ENCODE measurements at regions not wholly inside any gene's neighbourhood (a gene's known extent, or its start where the extent isn't known, plus 50 kb on each side); places are given as distances from the start of the nearest gene placed in this dataset.

- no peaks in the 10 kb centered on the region for H3K36me3 ChIP-seq
- no peaks in the 10 kb centered on the region for H3K9me3 ChIP-seq (ENCODE audit: low read depth)
- DNase-seq (ENCODE audit: low read depth in 1 of 2, low spot score in 1 of 2), result peak in 1 of 2 donors; percentile 58
- no peaks in the 10 kb centered on the region for H3K27me3 ChIP-seq
- H3K4me3 ChIP-seq, result no peak overlapping the region
- no peak overlapping the region for H3K27ac ChIP-seq
- no peak for TF ChIP-seq CTCF (IDR thresholded peaks at IDR 0.05; ENCODE audit: low read depth, low read length)
- peaks cover 10% of the 10 kb centered on the region for H3K4me1 ChIP-seq (ENCODE audit: low read depth)
These were observed 290.8 kb upstream of the ZPLD1 start for GRCh38 chr3:102144063-102144462.

- H3K36me3 ChIP-seq, result no peaks in the 10 kb centered on the region
- DNase-seq (ENCODE audit: low read depth in 1 of 2, low spot score in 1 of 2), result no peak
- TF ChIP-seq CTCF (IDR thresholded peaks at IDR 0.05; ENCODE audit: low read depth, low read length), result no peak
- H3K27me3 ChIP-seq, result no peaks in the 10 kb centered on the region
- no peak overlapping the region for H3K27ac ChIP-seq
- H3K4me3 ChIP-seq, result no peak overlapping the region
- H3K9me3 ChIP-seq (ENCODE audit: low read depth), result no peaks in the 10 kb centered on the region
- H3K4me1 ChIP-seq (ENCODE audit: low read depth), result no peaks in the 10 kb centered on the region
These were observed 286.0 kb upstream of the ZPLD1 start for GRCh38 chr3:102148598-102149337.

GRCh38 chr3:102151935-102152334 lies 282.9 kb upstream of the ZPLD1 start:
- TF ChIP-seq CTCF (IDR thresholded peaks at IDR 0.05; ENCODE audit: low read depth, low read length), result no peak
- no peak overlapping the region for H3K27ac ChIP-seq
- no peaks in the 10 kb centered on the region for H3K27me3 ChIP-seq
- H3K9me3 ChIP-seq (ENCODE audit: low read depth), result no peaks in the 10 kb centered on the region
- no peak for DNase-seq (ENCODE audit: low read depth in 1 of 2, low spot score in 1 of 2)
- no peak overlapping the region for H3K4me3 ChIP-seq
- H3K36me3 ChIP-seq, result no peaks in the 10 kb centered on the region
- no peaks in the 10 kb centered on the region for H3K4me1 ChIP-seq (ENCODE audit: low read depth)

GRCh38 chr3:102156426-102156825 lies 278.4 kb upstream of the ZPLD1 start:
- H3K36me3 ChIP-seq, result no peaks in the 10 kb centered on the region
- DNase-seq (ENCODE audit: low read depth in 1 of 2, low spot score in 1 of 2), result peak in 1 of 2 donors; percentile 84
- H3K27ac ChIP-seq, result no peak overlapping the region
- no peak overlapping the region for H3K4me3 ChIP-seq
- no peaks in the 10 kb centered on the region for H3K27me3 ChIP-seq
- no peak for TF ChIP-seq CTCF (IDR thresholded peaks at IDR 0.05; ENCODE audit: low read depth, low read length)
- no peaks in the 10 kb centered on the region for H3K9me3 ChIP-seq (ENCODE audit: low read depth)
- H3K4me1 ChIP-seq (ENCODE audit: low read depth), result no peaks in the 10 kb centered on the region

GRCh38 chr3:102158080-102158740 lies 276.6 kb upstream of the ZPLD1 start:
- H3K9me3 ChIP-seq (ENCODE audit: low read depth), result no peaks in the 10 kb centered on the region
- no peaks in the 10 kb centered on the region for H3K4me1 ChIP-seq (ENCODE audit: low read depth)
- no peak overlapping the region for H3K4me3 ChIP-seq
- no peaks in the 10 kb centered on the region for H3K36me3 ChIP-seq
- no peak overlapping the region for H3K27ac ChIP-seq
- H3K27me3 ChIP-seq, result no peaks in the 10 kb centered on the region
- no peak for DNase-seq (ENCODE audit: low read depth in 1 of 2, low spot score in 1 of 2)
- TF ChIP-seq CTCF (IDR thresholded peaks at IDR 0.05; ENCODE audit: low read depth, low read length), result no peak

Measured in cardiac muscle cell (in vitro differentiated cells and primary cell).